HEK293 (cell line): ENCODE measurements at regions not wholly inside any gene's neighbourhood (a gene's known extent, or its start where the extent isn't known, plus 50 kb on each side); places are given as distances from the start of the nearest gene placed in this dataset.

Experiments used
- CTCF ChIA-PET: fragments of 350-600 bp; formaldehyde crosslinking; extraction: SDS; loops from one replicate; lab custom pipeline; 2021; ENCODE audit warnings: antibody characterized with exemption; lab: Yijun Ruan, JAX
- POLR2A ChIA-PET: fragments of 300-600 bp; formaldehyde crosslinking; extraction: SDS; loops from one replicate; lab custom pipeline; 2020; ENCODE audit warnings: antibody characterized with exemption, inconsistent platforms; lab: Yijun Ruan, JAX
- H3K27ac ChIP-seq: fragments of 200-500 bp; sonication (Bioruptor generic); 2 replicates; pipeline ENCODE4 v1.5.1; 2014; ENCODE audit warnings: low read depth, low read length, control low read depth, inconsistent platforms; ENCODE audit errors: extremely low read depth
- H3K36me3 ChIP-seq, 2 experiments: fragments of 200-500 bp in 1 of 2; sonication (Bioruptor generic) in 1 of 2; 1 replicate in 1 of 2; 2 replicates in 1 of 2; pipeline ENCODE4 v1.5.1; 2014 to 2017; ENCODE audit warnings: inconsistent platforms in 2 of 2, low read length in 2 of 2; ENCODE audit not compliant: control insufficient read depth in 2 of 2, insufficient read depth in 1 of 2
- H3K4me1 ChIP-seq: fragments of 200-500 bp; sonication (Bioruptor generic); 2 replicates; pipeline ENCODE4 v1.5.1; 2014; ENCODE audit warnings: mild to moderate bottlenecking, low read length, inconsistent platforms; ENCODE audit not compliant: control insufficient read depth, insufficient read depth
- H3K4me3 ChIP-seq: 2 replicates; pipeline ENCODE4 v1.5.1; 2011; ENCODE audit warnings: low read depth, mild to moderate bottlenecking, control low read depth, low read length, moderate library complexity
- H3K9me3 ChIP-seq: fragments of 200-500 bp; sonication (Bioruptor generic); 2 replicates; pipeline ENCODE4 v1.5.1; 2014; ENCODE audit warnings: low read depth, low read length, inconsistent platforms; ENCODE audit not compliant: control insufficient read depth, insufficient read depth
- BCL6B ChIP-seq: fragments of 450-650 bp; formaldehyde crosslinking; IDR thresholded peaks from 2 replicates; pipeline ENCODE4 v1.5.1; 2017; ENCODE audit warnings: missing biosample characterization, missing genetic modification characterization
- HOXC10 ChIP-seq: sonication (generic); formaldehyde crosslinking; IDR thresholded peaks from 2 replicates; pipeline ENCODE4 v1.8.1; 2023; ENCODE audit warnings: mild to moderate bottlenecking, missing genetic modification reagents
- PRDM6 ChIP-seq: fragments of 450-650 bp; formaldehyde crosslinking; IDR thresholded peaks from 2 replicates; pipeline ENCODE4 v1.5.1; 2017; ENCODE audit warnings: missing biosample characterization, missing genetic modification characterization
- ZNF211 ChIP-seq: fragments of 450-650 bp; formaldehyde crosslinking; IDR thresholded peaks from 2 replicates; pipeline ENCODE4 v1.5.1; 2016; ENCODE audit warnings: low read depth, missing biosample characterization, missing genetic modification characterization
- ZNF292 ChIP-seq: fragments of 450-650 bp; formaldehyde crosslinking; IDR thresholded peaks from 2 replicates; pipeline ENCODE4 v1.5.1; 2016; ENCODE audit warnings: low read depth, missing biosample characterization, missing genetic modification characterization, borderline replicate concordance
- ZNF398 ChIP-seq: fragments of 450-650 bp; formaldehyde crosslinking; IDR thresholded peaks from 2 replicates; pipeline ENCODE4 v1.5.1; 2017; ENCODE audit warnings: missing biosample characterization, missing genetic modification characterization
- ZNF48 ChIP-seq: fragments of 450-650 bp; formaldehyde crosslinking; IDR thresholded peaks from 2 replicates; pipeline ENCODE4 v1.5.1; 2016; ENCODE audit warnings: missing biosample characterization, missing genetic modification characterization
- ZNF514 ChIP-seq: fragments of 450-650 bp; formaldehyde crosslinking; IDR thresholded peaks from 2 replicates; pipeline ENCODE4 v1.5.1; 2016; ENCODE audit warnings: missing biosample characterization, missing genetic modification characterization
- ZNF530 ChIP-seq: fragments of 450-650 bp; formaldehyde crosslinking; IDR thresholded peaks from 2 replicates; pipeline ENCODE4 v1.5.1; 2016; ENCODE audit warnings: low read depth, missing biosample characterization, missing genetic modification characterization
- ZNF658 ChIP-seq: fragments of 450-650 bp; formaldehyde crosslinking; IDR thresholded peaks from 2 replicates; pipeline ENCODE4; 2016; ENCODE audit warnings: missing biosample characterization, missing genetic modification characterization
- ZNF701 ChIP-seq: fragments of 450-650 bp; formaldehyde crosslinking; IDR thresholded peaks from 2 replicates; pipeline ENCODE4 v1.5.1; 2016; ENCODE audit warnings: missing biosample characterization, missing genetic modification characterization
- ZNF707 ChIP-seq: fragments of 450-650 bp; formaldehyde crosslinking; IDR thresholded peaks from 2 replicates; pipeline ENCODE4 v1.5.1; 2016; ENCODE audit warnings: missing biosample characterization, missing genetic modification characterization
- TF ChIP-seq, protein P1 (sequence below): fragments of 450-650 bp; formaldehyde crosslinking; IDR thresholded peaks from 2 replicates; pipeline ENCODE4 v1.5.1; 2016; ENCODE audit warnings: missing biosample characterization, missing genetic modification characterization, borderline replicate concordance
- TF ChIP-seq, protein P2 (sequence below): fragments of 450-650 bp; formaldehyde crosslinking; IDR thresholded peaks from 2 replicates; pipeline ENCODE4 v1.5.1; 2016; ENCODE audit warnings: missing biosample characterization, missing genetic modification characterization, low read depth

DNA sequence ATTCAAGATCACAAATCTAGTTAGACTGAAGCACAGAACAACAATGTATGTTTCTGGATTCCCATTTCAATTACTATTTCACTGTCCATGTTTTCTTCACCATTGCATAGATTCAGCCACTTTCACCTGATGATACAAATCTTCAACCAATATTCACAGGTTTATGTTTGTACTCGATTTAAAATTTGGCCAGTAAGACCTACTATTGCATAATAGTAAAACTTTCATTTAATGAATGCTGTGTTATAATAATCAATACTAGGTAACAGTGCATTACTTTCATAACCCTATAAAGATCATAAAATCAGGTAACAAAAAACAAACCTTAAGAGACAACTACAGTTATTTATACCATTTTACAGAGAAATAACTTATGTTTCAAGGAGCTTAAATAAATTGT is 2209.1 kb downstream of the ARAP2 start:
- CTCF ChIA-PET: no interaction called here
- TF ChIP-seq, protein P1, sequence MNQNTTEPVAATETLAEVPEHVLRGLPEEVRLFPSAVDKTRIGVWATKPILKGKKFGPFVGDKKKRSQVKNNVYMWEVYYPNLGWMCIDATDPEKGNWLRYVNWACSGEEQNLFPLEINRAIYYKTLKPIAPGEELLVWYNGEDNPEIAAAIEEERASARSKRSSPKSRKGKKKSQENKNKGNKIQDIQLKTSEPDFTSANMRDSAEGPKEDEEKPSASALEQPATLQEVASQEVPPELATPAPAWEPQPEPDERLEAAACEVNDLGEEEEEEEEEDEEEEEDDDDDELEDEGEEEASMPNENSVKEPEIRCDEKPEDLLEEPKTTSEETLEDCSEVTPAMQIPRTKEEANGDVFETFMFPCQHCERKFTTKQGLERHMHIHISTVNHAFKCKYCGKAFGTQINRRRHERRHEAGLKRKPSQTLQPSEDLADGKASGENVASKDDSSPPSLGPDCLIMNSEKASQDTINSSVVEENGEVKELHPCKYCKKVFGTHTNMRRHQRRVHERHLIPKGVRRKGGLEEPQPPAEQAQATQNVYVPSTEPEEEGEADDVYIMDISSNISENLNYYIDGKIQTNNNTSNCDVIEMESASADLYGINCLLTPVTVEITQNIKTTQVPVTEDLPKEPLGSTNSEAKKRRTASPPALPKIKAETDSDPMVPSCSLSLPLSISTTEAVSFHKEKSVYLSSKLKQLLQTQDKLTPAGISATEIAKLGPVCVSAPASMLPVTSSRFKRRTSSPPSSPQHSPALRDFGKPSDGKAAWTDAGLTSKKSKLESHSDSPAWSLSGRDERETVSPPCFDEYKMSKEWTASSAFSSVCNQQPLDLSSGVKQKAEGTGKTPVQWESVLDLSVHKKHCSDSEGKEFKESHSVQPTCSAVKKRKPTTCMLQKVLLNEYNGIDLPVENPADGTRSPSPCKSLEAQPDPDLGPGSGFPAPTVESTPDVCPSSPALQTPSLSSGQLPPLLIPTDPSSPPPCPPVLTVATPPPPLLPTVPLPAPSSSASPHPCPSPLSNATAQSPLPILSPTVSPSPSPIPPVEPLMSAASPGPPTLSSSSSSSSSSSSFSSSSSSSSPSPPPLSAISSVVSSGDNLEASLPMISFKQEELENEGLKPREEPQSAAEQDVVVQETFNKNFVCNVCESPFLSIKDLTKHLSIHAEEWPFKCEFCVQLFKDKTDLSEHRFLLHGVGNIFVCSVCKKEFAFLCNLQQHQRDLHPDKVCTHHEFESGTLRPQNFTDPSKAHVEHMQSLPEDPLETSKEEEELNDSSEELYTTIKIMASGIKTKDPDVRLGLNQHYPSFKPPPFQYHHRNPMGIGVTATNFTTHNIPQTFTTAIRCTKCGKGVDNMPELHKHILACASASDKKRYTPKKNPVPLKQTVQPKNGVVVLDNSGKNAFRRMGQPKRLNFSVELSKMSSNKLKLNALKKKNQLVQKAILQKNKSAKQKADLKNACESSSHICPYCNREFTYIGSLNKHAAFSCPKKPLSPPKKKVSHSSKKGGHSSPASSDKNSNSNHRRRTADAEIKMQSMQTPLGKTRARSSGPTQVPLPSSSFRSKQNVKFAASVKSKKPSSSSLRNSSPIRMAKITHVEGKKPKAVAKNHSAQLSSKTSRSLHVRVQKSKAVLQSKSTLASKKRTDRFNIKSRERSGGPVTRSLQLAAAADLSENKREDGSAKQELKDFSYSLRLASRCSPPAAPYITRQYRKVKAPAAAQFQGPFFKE (tag by site-specific recombination): no peak
- TF ChIP-seq ZNF701: no peak
- TF ChIP-seq PRDM6: no peak
- TF ChIP-seq BCL6B (tag by site-specific recombination): no peak
- H3K36me3 ChIP-seq: no peaks in the 10 kb centered on the region
- no peaks in the 10 kb centered on the region for H3K9me3 ChIP-seq
- H3K27ac ChIP-seq: no peak overlapping the region
- POLR2A ChIA-PET: no interaction called here
- H3K4me1 ChIP-seq: no peaks in the 10 kb centered on the region
- H3K4me3 ChIP-seq: no peak overlapping the region

- Histone ChIP-seq H3K27ac (no peak overlapping the region), H3K4me3 (no peak overlapping the region), H3K36me3 (no peaks in the 10 kb centered on the region), H3K4me1 (no peaks in the 10 kb centered on the region), H3K9me3 (no peaks in the 10 kb centered on the region)
- POLR2A ChIA-PET: no interaction called here
- TF ChIP-seq ZNF48 (tag by site-specific recombination) (no peak), ZNF707 (tag by site-specific recombination) (no peak), ZNF658 (tag by site-specific recombination) (no peak), ZNF398 (no peak), HOXC10 (CRISPR knock-in tag) (no peak), ZNF701 (no peak), ZNF211 (tag by site-specific recombination) (no peak), ZNF292 (tag by site-specific recombination) (no peak), ZNF530 (tag by site-specific recombination) (no peak), ZNF514 (tag by site-specific recombination) (no peak)
- TF ChIP-seq, protein P2, sequence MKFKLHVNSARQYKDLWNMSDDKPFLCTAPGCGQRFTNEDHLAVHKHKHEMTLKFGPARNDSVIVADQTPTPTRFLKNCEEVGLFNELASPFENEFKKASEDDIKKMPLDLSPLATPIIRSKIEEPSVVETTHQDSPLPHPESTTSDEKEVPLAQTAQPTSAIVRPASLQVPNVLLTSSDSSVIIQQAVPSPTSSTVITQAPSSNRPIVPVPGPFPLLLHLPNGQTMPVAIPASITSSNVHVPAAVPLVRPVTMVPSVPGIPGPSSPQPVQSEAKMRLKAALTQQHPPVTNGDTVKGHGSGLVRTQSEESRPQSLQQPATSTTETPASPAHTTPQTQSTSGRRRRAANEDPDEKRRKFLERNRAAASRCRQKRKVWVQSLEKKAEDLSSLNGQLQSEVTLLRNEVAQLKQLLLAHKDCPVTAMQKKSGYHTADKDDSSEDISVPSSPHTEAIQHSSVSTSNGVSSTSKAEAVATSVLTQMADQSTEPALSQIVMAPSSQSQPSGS (tag by site-specific recombination): no peak
- CTCF ChIA-PET: no interaction called here
These were observed 2207.0 kb downstream of the ARAP2 start for GRCh38 chr4:34037280-34037679.
